ENCODE measurements at regions not wholly inside any gene's neighbourhood (a gene's known extent, or its start where the extent isn't known, plus 50 kb on each side); places are given as distances from the start of the nearest gene placed in this dataset.

- Histone ChIP-seq H3K27me3 (no peaks in the 10 kb centered on the region), H3K9me2 (replicated peaks; ENCODE audit: insufficient read depth) (no peaks in the 10 kb centered on the region), H3K27ac (no peak overlapping the region), H2AFZ (no peak overlapping the region), H3K9me3 (ENCODE audit: low read depth) (no peaks in the 10 kb centered on the region), H3K4me1 (ENCODE audit: insufficient read depth) (no peaks in the 10 kb centered on the region), H4K20me1 (ENCODE audit: insufficient read depth, poor library complexity, severe bottlenecking) (no peaks in the 10 kb centered on the region), H3K4me3 (no peak overlapping the region), H3K36me3 (replicated peaks; ENCODE audit: insufficient read depth, low read depth) (no peaks in the 10 kb centered on the region), H3K4me2 (no peak overlapping the region), H3K79me2 (no peaks in the 10 kb centered on the region)
- no peak for TF ChIP-seq CTCF (IDR thresholded peaks at IDR 0.05; ENCODE audit: poor library complexity)
- TF ChIP-seq EZH2phosphoT487 (IDR thresholded peaks at IDR 0.05; ENCODE audit: low read depth, severe bottlenecking, unreplicated experiment) = no peak
- no peak for TF ChIP-seq EZH2 (IDR thresholded peaks at IDR 0.05; ENCODE audit: borderline replicate concordance)
- WGBS (ENCODE audit: low lambda C conversion rate, missing lambda C conversion rate) = 91% methylated on average over 12 of the region's 12 CpGs
- no peak for DNase-seq (ENCODE audit: low spot score)
These were observed 734.0 kb upstream of the CDH7 start for GRCh38 chr18:65016631-65017371.

- Histone ChIP-seq H2AFZ (no peak overlapping the region), H3K4me1 (ENCODE audit: insufficient read depth) (no peaks in the 10 kb centered on the region), H3K4me2 (no peak overlapping the region), H3K27me3 (no peaks in the 10 kb centered on the region), H3K9me2 (replicated peaks; ENCODE audit: insufficient read depth) (no peaks in the 10 kb centered on the region), H3K79me2 (no peaks in the 10 kb centered on the region), H3K9me3 (ENCODE audit: low read depth) (no peaks in the 10 kb centered on the region), H4K20me1 (ENCODE audit: insufficient read depth, poor library complexity, severe bottlenecking) (no peaks in the 10 kb centered on the region), H3K27ac (no peak overlapping the region), H3K36me3 (replicated peaks; ENCODE audit: insufficient read depth, low read depth) (no peaks in the 10 kb centered on the region), H3K4me3 (no peak overlapping the region)
- 62% methylated on average over 1 of the region's 1 CpG for WGBS (ENCODE audit: low lambda C conversion rate, missing lambda C conversion rate)
- no peak for DNase-seq (ENCODE audit: low spot score)
- TF ChIP-seq CTCF (IDR thresholded peaks at IDR 0.05; ENCODE audit: poor library complexity) (no peak), EZH2phosphoT487 (IDR thresholded peaks at IDR 0.05; ENCODE audit: low read depth, severe bottlenecking, unreplicated experiment) (no peak), EZH2 (IDR thresholded peaks at IDR 0.05; ENCODE audit: borderline replicate concordance) (no peak)
These were observed 756.4 kb upstream of the CDH7 start for GRCh38 chr18:64994370-64994769.

- TF ChIP-seq CTCF (IDR thresholded peaks at IDR 0.05; ENCODE audit: poor library complexity) = no peak
- TF ChIP-seq EZH2 (IDR thresholded peaks at IDR 0.05; ENCODE audit: borderline replicate concordance) = no peak
- no peak for TF ChIP-seq EZH2phosphoT487 (IDR thresholded peaks at IDR 0.05; ENCODE audit: low read depth, severe bottlenecking, unreplicated experiment)
- no peak overlapping the region for H3K4me3 ChIP-seq
- no peaks in the 10 kb centered on the region for H3K27me3 ChIP-seq
- H3K4me2 ChIP-seq = no peak overlapping the region
- no peak overlapping the region for H3K27ac ChIP-seq
- no peaks in the 10 kb centered on the region for H3K9me2 ChIP-seq (replicated peaks; ENCODE audit: insufficient read depth)
- no peak overlapping the region for H2AFZ ChIP-seq
- no peak for DNase-seq (ENCODE audit: low spot score)
- H3K79me2 ChIP-seq = no peaks in the 10 kb centered on the region
- H3K4me1 ChIP-seq (ENCODE audit: insufficient read depth) = no peaks in the 10 kb centered on the region
- no peaks in the 10 kb centered on the region for H4K20me1 ChIP-seq (ENCODE audit: insufficient read depth, poor library complexity, severe bottlenecking)
- no peaks in the 10 kb centered on the region for H3K36me3 ChIP-seq (replicated peaks; ENCODE audit: insufficient read depth, low read depth)
- WGBS (ENCODE audit: low lambda C conversion rate, missing lambda C conversion rate) = 79% methylated on average over 3 of the region's 3 CpGs
- no peaks in the 10 kb centered on the region for H3K9me3 ChIP-seq (ENCODE audit: low read depth)
These were observed 757.1 kb upstream of the CDH7 start for GRCh38 chr18:64993695-64994094.

Measured in hepatocyte (in vitro differentiated cells).